CD4-positive, alpha-beta T cell (primary cell): ENCODE measurements at regions not wholly inside any gene's neighbourhood (a gene's known extent, or its start where the extent isn't known, plus 50 kb on each side); places are given as distances from the start of the nearest gene placed in this dataset.

Source experiments
- ATAC-seq: fragments of 200-7000 bp; cut with Tn5 transposase; one replicate; pipeline ENCODE4 v1.10.0; 2022; ENCODE audit warnings: mild to moderate bottlenecking; ENCODE audit not compliant: poor library complexity
- CTCF ChIA-PET: fragments of 350-600 bp; sonication (Branson Sonifier 250); formaldehyde crosslinking; loops from one replicate; lab custom pipeline; 2021; ENCODE audit warnings: antibody characterized with exemption, inconsistent platforms; lab: Charles Lee
- POLR2A ChIA-PET: fragments of 350-600 bp; sonication (Branson Sonifier 250); formaldehyde crosslinking; loops from one replicate; lab custom pipeline; 2021; ENCODE audit warnings: antibody characterized with exemption, inconsistent platforms; lab: Charles Lee
- DNase-seq, 14 experiments: peaks; one replicate each; pipeline ENCODE4 v3.0.0-alpha.2; 2013 to 2020; ENCODE audit warnings: mixed read lengths in 2 of 14
- H3K27ac ChIP-seq, 2 donors: one replicate each; pipeline versions ENCODE4 v1.5.1 to v1.7.0; 2013; ENCODE audit warnings: low read length in 2 of 2, low read depth in 1 of 2, mild to moderate bottlenecking in 1 of 2
- H3K27me3 ChIP-seq, 2 experiments: 1 replicate in 1 of 2; 2 replicates in 1 of 2; pipeline versions ENCODE4 v1.6.1 to v1.7.0; 2013; ENCODE audit warnings: low read length in 2 of 2, control low read depth in 1 of 2, mild to moderate bottlenecking in 1 of 2, moderate library complexity in 1 of 2; ENCODE audit not compliant: insufficient read depth in 2 of 2, control insufficient read depth in 1 of 2
- H3K36me3 ChIP-seq: one replicate; pipeline ENCODE4 v1.6.1; 2013; ENCODE audit warnings: low read length, control low read depth; ENCODE audit not compliant: insufficient read depth
- H3K4me1 ChIP-seq: one replicate; pipeline ENCODE4 v1.6.1; 2013; ENCODE audit warnings: low read length, control low read depth; ENCODE audit not compliant: insufficient read depth
- H3K4me3 ChIP-seq: one replicate; pipeline ENCODE4 v1.5.1; 2013; ENCODE audit warnings: mild to moderate bottlenecking, low read length, moderate library complexity
- H3K9me3 ChIP-seq, 2 experiments: 1 replicate in 1 of 2; 2 replicates in 1 of 2; pipeline versions ENCODE4 v1.6.1 to v1.7.0; 2013; ENCODE audit warnings: low read length in 2 of 2, mild to moderate bottlenecking in 2 of 2, control low read depth in 1 of 2, moderate library complexity in 1 of 2; ENCODE audit not compliant: control insufficient read depth in 1 of 2, insufficient read depth in 1 of 2
- H3K27ac Mint-ChIP-seq: one replicate; pipeline ENCODE4 v1.8.0; 2020; ENCODE audit warnings: mixed read lengths
- H3K27me3 Mint-ChIP-seq: one replicate; pipeline ENCODE4 v1.8.0; 2021; ENCODE audit warnings: mixed read lengths
- H3K36me3 Mint-ChIP-seq: one replicate; pipeline ENCODE4 v1.8.0; 2021; ENCODE audit warnings: low read depth, mixed read lengths
- H3K4me1 Mint-ChIP-seq: one replicate; pipeline ENCODE4 v1.8.0; 2021; ENCODE audit warnings: low read depth, mixed read lengths
- H3K4me3 Mint-ChIP-seq: one replicate; pipeline ENCODE4 v1.8.0; 2020; ENCODE audit warnings: mild to moderate bottlenecking, mixed read lengths
- H3K9me3 Mint-ChIP-seq: one replicate; pipeline ENCODE4 v1.8.0; 2020; ENCODE audit warnings: mixed read lengths
- intact Hi-C, 2 experiments: fragments of 100-400 bp; cut with DNase I in 1 of 2; cut with micrococcal nuclease in 1 of 2; formaldehyde crosslinking; loops; one replicate each; pipeline versions ENCODE4 v1.15.1 to v1.9.0; 2023 to 2025; cut with DNase I, micrococcal nuclease
- TF ChIP-seq, protein P1 (sequence below): fragments of 200-600 bp; IDR thresholded peaks from one replicate; pipeline ENCODE4 v1.8.0; 2022; ENCODE audit warnings: antibody characterized with exemption, mild to moderate bottlenecking

DNA sequence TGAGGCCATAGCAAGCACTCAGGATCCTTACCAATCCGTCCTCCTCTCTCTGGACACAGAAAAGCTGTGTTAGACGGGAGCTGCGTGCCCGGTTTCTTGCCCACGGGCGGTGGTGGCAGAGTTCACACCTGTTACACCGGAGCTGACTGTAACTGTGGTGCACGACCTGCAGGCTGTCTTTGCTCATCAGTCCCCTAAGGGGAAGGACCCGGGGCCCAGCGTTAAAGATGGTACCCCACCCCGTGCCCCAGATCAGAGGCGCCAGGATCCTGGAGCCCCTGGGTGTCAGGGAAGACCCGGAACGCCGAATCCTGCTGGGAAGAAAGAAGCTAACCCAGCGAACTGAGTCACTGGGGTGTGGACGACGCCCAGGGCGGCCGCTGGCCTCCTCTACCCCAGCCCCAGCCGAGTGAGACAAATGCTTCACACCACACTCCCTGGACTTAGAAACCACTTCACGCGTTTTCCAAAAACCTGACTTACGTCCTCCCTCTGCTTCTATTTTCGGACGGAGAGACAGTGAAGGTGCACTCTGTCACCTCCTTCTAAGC lies 293.6 kb upstream of the SALL3 start:
- ChIA-PET CTCF (no interaction called here), POLR2A (no interaction called here)
- intact Hi-C loops, result no loop called here
- H3K9me3 Mint-ChIP-seq, result no peaks in the 10 kb centered on the region
- no peak for ATAC-seq
- H3K9me3 ChIP-seq, result peaks cover 0 to 27% of the 10 kb centered on the region in 2 experiments
- no peak overlapping the region for H3K4me3 ChIP-seq
- H3K36me3 ChIP-seq, result no peaks in the 10 kb centered on the region
- no peak overlapping the region for H3K4me3 Mint-ChIP-seq
- no peak for DNase-seq
- TF ChIP-seq, protein P1, sequence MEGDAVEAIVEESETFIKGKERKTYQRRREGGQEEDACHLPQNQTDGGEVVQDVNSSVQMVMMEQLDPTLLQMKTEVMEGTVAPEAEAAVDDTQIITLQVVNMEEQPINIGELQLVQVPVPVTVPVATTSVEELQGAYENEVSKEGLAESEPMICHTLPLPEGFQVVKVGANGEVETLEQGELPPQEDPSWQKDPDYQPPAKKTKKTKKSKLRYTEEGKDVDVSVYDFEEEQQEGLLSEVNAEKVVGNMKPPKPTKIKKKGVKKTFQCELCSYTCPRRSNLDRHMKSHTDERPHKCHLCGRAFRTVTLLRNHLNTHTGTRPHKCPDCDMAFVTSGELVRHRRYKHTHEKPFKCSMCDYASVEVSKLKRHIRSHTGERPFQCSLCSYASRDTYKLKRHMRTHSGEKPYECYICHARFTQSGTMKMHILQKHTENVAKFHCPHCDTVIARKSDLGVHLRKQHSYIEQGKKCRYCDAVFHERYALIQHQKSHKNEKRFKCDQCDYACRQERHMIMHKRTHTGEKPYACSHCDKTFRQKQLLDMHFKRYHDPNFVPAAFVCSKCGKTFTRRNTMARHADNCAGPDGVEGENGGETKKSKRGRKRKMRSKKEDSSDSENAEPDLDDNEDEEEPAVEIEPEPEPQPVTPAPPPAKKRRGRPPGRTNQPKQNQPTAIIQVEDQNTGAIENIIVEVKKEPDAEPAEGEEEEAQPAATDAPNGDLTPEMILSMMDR, result no peak
- no peaks in the 10 kb centered on the region for H3K27me3 Mint-ChIP-seq
- H3K36me3 Mint-ChIP-seq, result no peaks in the 10 kb centered on the region
- H3K27ac ChIP-seq, result no peak overlapping the region
- H3K27me3 ChIP-seq, result no peaks in the 10 kb centered on the region
- H3K4me1 ChIP-seq, result no peaks in the 10 kb centered on the region
- no peaks in the 10 kb centered on the region for H3K4me1 Mint-ChIP-seq
- no peak overlapping the region for H3K27ac Mint-ChIP-seq

DNA sequence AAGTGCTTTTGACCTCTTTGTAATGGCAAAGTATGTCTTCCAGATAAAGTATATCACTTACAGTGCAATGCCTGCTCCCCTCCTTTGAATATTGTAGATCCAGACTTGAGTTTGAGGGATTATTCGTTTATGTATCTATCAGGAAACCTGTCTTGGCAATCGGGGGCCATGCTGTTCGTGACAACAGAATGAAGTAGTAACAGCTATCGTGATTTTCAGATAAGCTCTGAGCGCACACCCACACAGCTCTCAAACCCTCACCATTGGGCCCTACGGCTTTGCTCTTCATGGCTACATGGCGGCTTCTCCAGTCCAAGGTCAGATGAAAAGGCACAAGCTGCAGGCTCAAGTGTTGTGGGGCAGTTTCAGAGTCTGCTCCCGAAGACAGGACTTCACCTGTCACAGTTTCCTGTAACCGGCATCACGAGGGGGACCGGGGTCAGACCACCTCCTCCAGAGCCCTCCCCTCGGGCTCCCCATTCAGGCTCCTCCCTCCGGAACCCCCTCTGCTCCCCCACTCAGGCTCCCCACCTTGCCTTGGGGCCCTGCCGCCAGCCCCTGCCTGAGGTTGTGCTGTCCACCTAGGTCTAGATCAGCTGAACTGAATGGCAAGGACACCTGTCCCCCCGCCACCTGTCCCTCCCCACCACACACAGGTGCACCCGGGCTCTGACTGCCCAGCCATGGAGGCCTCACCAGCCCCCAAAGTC lies 292.5 kb upstream of the SALL3 start:
- CTCF ChIA-PET, result no interaction called here
- Mint-ChIP-seq H3K4me3 (no peak overlapping the region), H3K9me3 (no peaks in the 10 kb centered on the region), H3K27ac (no peak overlapping the region), H3K36me3 (no peaks in the 10 kb centered on the region), H3K27me3 (no peaks in the 10 kb centered on the region), H3K4me1 (no peaks in the 10 kb centered on the region)
- POLR2A ChIA-PET, result no interaction called here
- ATAC-seq (no peak), DNase-seq (no peak)
- H3K4me1 ChIP-seq, result no peaks in the 10 kb centered on the region
- TF ChIP-seq, protein P1, result no peak
- no peak overlapping the region for H3K4me3 ChIP-seq
- intact Hi-C loops, result no loop called here
- H3K36me3 ChIP-seq, result no peaks in the 10 kb centered on the region
- H3K9me3 ChIP-seq, result peaks cover 0 to 27% of the 10 kb centered on the region in 2 experiments
- no peak overlapping the region for H3K27ac ChIP-seq
- H3K27me3 ChIP-seq, result no peaks in the 10 kb centered on the region

DNA sequence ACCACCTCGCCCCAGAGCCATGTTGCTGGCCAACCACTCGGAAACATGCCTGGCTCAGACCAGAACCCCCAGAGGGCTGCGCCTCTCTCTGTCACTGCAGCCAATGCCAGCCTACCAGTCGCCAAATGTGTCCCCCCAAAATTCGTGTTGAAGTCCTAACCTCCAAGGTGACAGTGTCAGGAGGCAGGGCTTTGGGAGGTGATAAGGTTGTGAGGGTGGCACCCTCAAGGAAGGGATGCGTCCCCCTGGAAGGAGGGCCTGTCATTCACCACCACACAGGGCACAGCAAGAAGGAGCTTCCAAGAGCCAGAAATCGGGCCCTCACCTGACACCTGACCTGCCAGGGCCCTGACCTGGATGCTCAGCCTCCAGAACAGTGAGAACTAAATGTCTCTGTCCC lies 291.9 kb upstream of the SALL3 start:
- Histone ChIP-seq H3K4me3 (no peak overlapping the region), H3K27me3 (no peaks in the 10 kb centered on the region), H3K36me3 (no peaks in the 10 kb centered on the region), H3K9me3 (peaks cover 0 to 27% of the 10 kb centered on the region in 2 experiments), H3K4me1 (no peaks in the 10 kb centered on the region), H3K27ac (no peak overlapping the region)
- POLR2A ChIA-PET, result no interaction called here
- intact Hi-C loops, result no loop called here
- no peaks in the 10 kb centered on the region for H3K27me3 Mint-ChIP-seq
- ATAC-seq (no peak), DNase-seq (no peak)
- H3K27ac Mint-ChIP-seq, result no peak overlapping the region
- TF ChIP-seq, protein P1, result no peak
- no peaks in the 10 kb centered on the region for H3K4me1 Mint-ChIP-seq
- no peaks in the 10 kb centered on the region for H3K9me3 Mint-ChIP-seq
- no peaks in the 10 kb centered on the region for H3K36me3 Mint-ChIP-seq
- H3K4me3 Mint-ChIP-seq, result no peak overlapping the region
- CTCF ChIA-PET, result no interaction called here
